ENCODE measurements at regions not wholly inside any gene's neighbourhood (a gene's known extent, or its start where the extent isn't known, plus 50 kb on each side); places are given as distances from the start of the nearest gene placed in this dataset.
A peak's percentile ranks its signal among the peaks of the same experiment; 100 is the strongest.

- Histone ChIP-seq H3F3A (replicated peaks; ENCODE audit: insufficient read depth) (no peaks in the 10 kb centered on the region), H3K79me2 (ENCODE audit: insufficient read depth) (no peaks in the 10 kb centered on the region), H3K4me1 (ENCODE audit: control insufficient read depth in 1 of 2, insufficient read depth in 2 of 2, low read depth in 1 of 2, low read length in 1 of 2) (peaks cover 13 to 14% of the 10 kb centered on the region in 2 experiments; a peak in 3 of 4 replicates), H3K9ac (no peak overlapping the region), H4K20me1 (ENCODE audit: insufficient read depth) (no peaks in the 10 kb centered on the region), H3K27me3 (ENCODE audit: insufficient read depth) (no peaks in the 10 kb centered on the region), H2AFZ (ENCODE audit: low read depth) (peak overlapping the region; percentile 67; the same call in 1 of the 2 replicates), H3K36me3 (replicated peaks in 1 of 2; ENCODE audit: control insufficient read depth in 1 of 2, insufficient read depth in 2 of 2, low read length in 1 of 2) (no peaks in the 10 kb centered on the region), H3K9me2 (no peaks in the 10 kb centered on the region), H3K4me2 (peak overlapping the region; percentile 39; the same call in 1 of the 2 replicates), H3K27ac (ENCODE audit: low read depth in 2 of 2, low read length in 1 of 2) (peak overlapping the region; percentile 10 to 62; a peak in 3 of 4 replicates), H3K4me3 (ENCODE audit: low read depth in 2 of 2, low read length in 1 of 2) (no peak overlapping the region), H3K9me3 (no peaks in the 10 kb centered on the region)
- peak; percentile 63 for DNase-seq
- 13% methylated on average over 7 of the region's 7 CpGs for WGBS (ENCODE audit: low lambda C conversion rate)
- POLR2A ChIA-PET, result no interaction called here
- CTCF ChIA-PET, result interaction anchor here (0.6 kb wide), 1 partner anchor 13 kb away, joined by 3 read pairs; no protein-coding TSS in a partner anchor
- TF ChIP-seq FOXM1 (IDR thresholded peaks at IDR 0.05; ENCODE audit: low read depth), result no peak
- no peak for TF ChIP-seq SMC3 (IDR thresholded peaks at IDR 0.05; ENCODE audit: low read depth, low read length)
- TF ChIP-seq MAX (IDR thresholded peaks at IDR 0.05; ENCODE audit: low read depth), result 0 out of 2 replicates have a peak, but pooled peaks have one; percentile 9
- no peak for TF ChIP-seq GATA2 (CRISPR knock-in tag; IDR thresholded peaks at IDR 0.05)
- peak; percentile 69; the same call in 1 of the 2 replicates for TF ChIP-seq TCF12 (IDR thresholded peaks at IDR 0.05)
- no peak for TF ChIP-seq IRF3 (IDR thresholded peaks at IDR 0.05; ENCODE audit: low read depth, low read length)
- TF ChIP-seq RCOR1 (IDR thresholded peaks at IDR 0.05; ENCODE audit: low read length), result peak; percentile 26; the same call in 1 of the 2 replicates
- TF ChIP-seq PBX3 (IDR thresholded peaks at IDR 0.05), result peak; percentile 83
- TF ChIP-seq JUND (IDR thresholded peaks at IDR 0.05), result no peak
- no peak for TF ChIP-seq TAF1 (IDR thresholded peaks at IDR 0.05; ENCODE audit: borderline replicate concordance, low read depth, low read length)
- peak; percentile 29 to 30; a peak in 2 of 4 replicates for TF ChIP-seq EP300 (IDR thresholded peaks at IDR 0.05; ENCODE audit: borderline replicate concordance in 1 of 2, low read depth in 1 of 2, low read length in 1 of 2)
- peak; percentile 63; the same call in 1 of the 2 replicates for TF ChIP-seq NFIC (IDR thresholded peaks at IDR 0.05; ENCODE audit: borderline replicate concordance)
Observed at GRCh38 chr11:109112821-109113280, 309.1 kb upstream of the C11orf87 start.

- WGBS (ENCODE audit: low lambda C conversion rate), result 95% methylated on average over 2 of the region's 3 CpGs
- Histone ChIP-seq H4K20me1 (ENCODE audit: insufficient read depth) (no peaks in the 10 kb centered on the region), H3K9me2 (no peaks in the 10 kb centered on the region), H3K4me1 (ENCODE audit: control insufficient read depth in 1 of 2, insufficient read depth in 2 of 2, low read depth in 1 of 2, low read length in 1 of 2) (no peaks in the 10 kb centered on the region; a peak in 1 of 4 replicates), H3K9me3 (no peaks in the 10 kb centered on the region), H3F3A (replicated peaks; ENCODE audit: insufficient read depth) (no peaks in the 10 kb centered on the region), H2AFZ (ENCODE audit: low read depth) (no peak overlapping the region), H3K9ac (no peak overlapping the region), H3K36me3 (replicated peaks in 1 of 2; ENCODE audit: control insufficient read depth in 1 of 2, insufficient read depth in 2 of 2, low read length in 1 of 2) (no peaks in the 10 kb centered on the region), H3K27me3 (ENCODE audit: insufficient read depth) (no peaks in the 10 kb centered on the region), H3K27ac (ENCODE audit: low read depth in 2 of 2, low read length in 1 of 2) (no peak overlapping the region), H3K4me3 (ENCODE audit: low read depth in 2 of 2, low read length in 1 of 2) (no peak overlapping the region), H3K4me2 (no peak overlapping the region), H3K79me2 (ENCODE audit: insufficient read depth) (no peaks in the 10 kb centered on the region)
- ChIA-PET CTCF (interaction anchor here (1.1 to 2.0 kb wide), 2 partner anchors 28 to 45 kb away, joined by 3 to 5 read pairs; no protein-coding TSS in a partner anchor), POLR2A (no interaction called here)
- TF ChIP-seq JUND (IDR thresholded peaks at IDR 0.05) (no peak), USF1 (IDR thresholded peaks at IDR 0.05; ENCODE audit: borderline replicate concordance, low read depth) (no peak), TCF12 (IDR thresholded peaks at IDR 0.05) (no peak), GATA2 (CRISPR knock-in tag; IDR thresholded peaks at IDR 0.05) (no peak), NFIC (IDR thresholded peaks at IDR 0.05; ENCODE audit: borderline replicate concordance) (no peak), CHD2 (IDR thresholded peaks at IDR 0.05; ENCODE audit: low read length, partially characterized antibody) (no peak), MEF2A (IDR thresholded peaks at IDR 0.05; ENCODE audit: borderline replicate concordance, low read depth) (no peak), POLR2AphosphoS5 (IDR thresholded peaks at IDR 0.05; ENCODE audit: low read depth, low read length) (no peak), ELF1 (IDR thresholded peaks at IDR 0.05) (no peak), MXI1 (IDR thresholded peaks at IDR 0.05; ENCODE audit: low read depth, low read length) (no peak), ZBTB33 (IDR thresholded peaks at IDR 0.05; ENCODE audit: borderline replicate concordance, low read depth) (no peak)
- DNase-seq, result no peak
Observed at GRCh38 chr11:109120341-109120740, 301.6 kb upstream of the C11orf87 start.

All from SK-N-SH (cell line).